ENCODE measurements at regions not wholly inside any gene's neighbourhood (a gene's known extent, or its start where the extent isn't known, plus 50 kb on each side); places are given as distances from the start of the nearest gene placed in this dataset.
A peak's percentile ranks its signal among the peaks of the same experiment; 100 is the strongest.

DNA sequence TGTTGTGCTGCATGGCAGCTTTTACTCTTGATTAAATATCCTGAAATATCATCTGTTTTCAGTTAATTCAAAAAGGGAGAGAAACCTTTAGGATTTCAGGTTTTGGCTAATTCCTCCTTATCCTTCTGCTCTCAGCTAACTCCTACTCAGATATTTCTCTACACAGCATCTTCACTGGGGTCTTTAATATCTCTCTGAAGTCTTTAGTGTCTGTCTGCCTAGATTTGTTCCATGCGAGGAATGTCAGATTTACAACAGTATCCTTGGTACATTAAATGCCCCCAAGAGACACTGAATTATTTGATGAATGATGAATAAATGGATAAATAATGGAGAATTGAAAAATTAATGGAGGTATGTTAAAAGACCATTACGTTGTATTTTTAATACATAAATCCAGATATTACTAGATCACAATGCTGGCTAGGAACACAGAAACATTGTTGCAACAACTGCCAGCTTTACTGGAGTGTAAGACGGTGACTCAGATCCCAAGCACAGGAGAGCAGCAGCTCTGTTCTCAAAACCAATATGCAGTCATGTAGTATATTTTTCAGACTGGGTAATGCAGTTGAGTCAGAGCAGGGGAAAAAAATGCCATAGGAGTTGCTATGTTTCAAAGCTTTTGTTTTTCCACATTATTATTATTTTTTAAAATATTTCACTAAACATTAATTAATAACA lies 388.0 kb upstream of the SYT4 start:
- no peak overlapping the region for H4K8ac ChIP-seq (ENCODE audit: low read depth, low read length)
- H3K36me3 ChIP-seq (ENCODE audit: control insufficient read depth in 1 of 2, insufficient read depth in 2 of 2, low read length in 2 of 2), result no peaks in the 10 kb centered on the region
- H2AK5ac ChIP-seq (ENCODE audit: low read length), result no peak overlapping the region
- no peaks in the 10 kb centered on the region for H3K4me1 ChIP-seq (ENCODE audit: control insufficient read depth in 1 of 2, insufficient read depth in 2 of 2, low read length in 2 of 2)
- H3K27ac ChIP-seq (ENCODE audit: low read depth, low read length), result peak overlapping the region; percentile 56
- no peak overlapping the region for H2BK12ac ChIP-seq (ENCODE audit: low read length)
- H3K23ac ChIP-seq (ENCODE audit: low read length), result no peak overlapping the region
- H2AFZ ChIP-seq (ENCODE audit: insufficient read depth, low read length, poor library complexity), result no peak overlapping the region
- no peaks in the 10 kb centered on the region for H3K27me3 ChIP-seq (ENCODE audit: insufficient read depth, low read length)
- no peak overlapping the region for H3K4me3 ChIP-seq (ENCODE audit: low read depth, low read length)
- no peak overlapping the region for H3K4ac ChIP-seq (ENCODE audit: low read depth, low read length)
- H3K18ac ChIP-seq (ENCODE audit: low read length), result no peak overlapping the region
- H3K79me2 ChIP-seq (ENCODE audit: control insufficient read depth, insufficient read depth, low read length, poor library complexity), result no peaks in the 10 kb centered on the region
- no peak overlapping the region for H3K9ac ChIP-seq (ENCODE audit: low read length)
- no peak overlapping the region for H2BK120ac ChIP-seq (ENCODE audit: insufficient read depth, low read length, poor library complexity)
- no peak overlapping the region for H2BK5ac ChIP-seq (ENCODE audit: low read depth, low read length, poor library complexity)
- peak; percentile 21 to 54 for DNase-seq
- H4K91ac ChIP-seq (ENCODE audit: low read depth, low read length), result no peak overlapping the region
- no peaks in the 10 kb centered on the region for H3K9me3 ChIP-seq (ENCODE audit: insufficient read depth, low read depth, low read length)
- WGBS (ENCODE audit: extremely low coverage, insufficient coverage, insufficient read length), result no CpG with 5 or more reads among the region's 3 CpGs
- H3K79me1 ChIP-seq (ENCODE audit: low read length), result peaks cover 1% of the 10 kb centered on the region
- no peak overlapping the region for H3K4me2 ChIP-seq (ENCODE audit: low read length)
- no peak overlapping the region for H4K12ac ChIP-seq (ENCODE audit: low read depth, low read length)
- H3K14ac ChIP-seq (ENCODE audit: low read length), result no peak overlapping the region

GRCh38 chr18:43668866-43669265 lies 391.6 kb upstream of the SYT4 start:
- no peaks in the 10 kb centered on the region for H3K4me1 ChIP-seq (ENCODE audit: control insufficient read depth in 1 of 2, insufficient read depth in 2 of 2, low read length in 2 of 2)
- no peaks in the 10 kb centered on the region for H3K79me2 ChIP-seq (ENCODE audit: control insufficient read depth, insufficient read depth, low read length, poor library complexity)
- H3K4ac ChIP-seq (ENCODE audit: low read depth, low read length), result no peak overlapping the region
- H2BK5ac ChIP-seq (ENCODE audit: low read depth, low read length, poor library complexity), result no peak overlapping the region
- H2AFZ ChIP-seq (ENCODE audit: insufficient read depth, low read length, poor library complexity), result no peak overlapping the region
- H3K9me3 ChIP-seq (ENCODE audit: insufficient read depth, low read depth, low read length), result no peaks in the 10 kb centered on the region
- H3K79me1 ChIP-seq (ENCODE audit: low read length), result no peaks in the 10 kb centered on the region
- H2AK5ac ChIP-seq (ENCODE audit: low read length), result no peak overlapping the region
- no peak overlapping the region for H3K4me2 ChIP-seq (ENCODE audit: low read length)
- H3K18ac ChIP-seq (ENCODE audit: low read length), result no peak overlapping the region
- H3K23ac ChIP-seq (ENCODE audit: low read length), result no peak overlapping the region
- H3K14ac ChIP-seq (ENCODE audit: low read length), result no peak overlapping the region
- H2BK120ac ChIP-seq (ENCODE audit: insufficient read depth, low read length, poor library complexity), result no peak overlapping the region
- no peaks in the 10 kb centered on the region for H3K36me3 ChIP-seq (ENCODE audit: control insufficient read depth in 1 of 2, insufficient read depth in 2 of 2, low read length in 2 of 2)
- WGBS (ENCODE audit: extremely low coverage, insufficient coverage, insufficient read length), result no CpG with 5 or more reads among the region's 4 CpGs
- no peak overlapping the region for H4K12ac ChIP-seq (ENCODE audit: low read depth, low read length)
- H3K27ac ChIP-seq (ENCODE audit: low read depth, low read length), result no peak overlapping the region
- H4K91ac ChIP-seq (ENCODE audit: low read depth, low read length), result no peak overlapping the region
- no peak overlapping the region for H4K8ac ChIP-seq (ENCODE audit: low read depth, low read length)
- no peak overlapping the region for H2BK12ac ChIP-seq (ENCODE audit: low read length)
- no peak for DNase-seq
- no peak overlapping the region for H3K4me3 ChIP-seq (ENCODE audit: low read depth, low read length)
- no peaks in the 10 kb centered on the region for H3K27me3 ChIP-seq (ENCODE audit: insufficient read depth, low read length)
- no peak overlapping the region for H3K9ac ChIP-seq (ENCODE audit: low read length)

GRCh38 chr18:43671431-43671830 lies 394.1 kb upstream of the SYT4 start:
- no peak overlapping the region for H3K27ac ChIP-seq (ENCODE audit: low read depth, low read length)
- no peak overlapping the region for H3K4ac ChIP-seq (ENCODE audit: low read depth, low read length)
- no peaks in the 10 kb centered on the region for H3K36me3 ChIP-seq (ENCODE audit: control insufficient read depth in 1 of 2, insufficient read depth in 2 of 2, low read length in 2 of 2)
- H2BK120ac ChIP-seq (ENCODE audit: insufficient read depth, low read length, poor library complexity), result no peak overlapping the region
- H3K79me2 ChIP-seq (ENCODE audit: control insufficient read depth, insufficient read depth, low read length, poor library complexity), result no peaks in the 10 kb centered on the region
- H4K91ac ChIP-seq (ENCODE audit: low read depth, low read length), result no peak overlapping the region
- no peaks in the 10 kb centered on the region for H3K27me3 ChIP-seq (ENCODE audit: insufficient read depth, low read length)
- H4K12ac ChIP-seq (ENCODE audit: low read depth, low read length), result no peak overlapping the region
- no peaks in the 10 kb centered on the region for H3K4me1 ChIP-seq (ENCODE audit: control insufficient read depth in 1 of 2, insufficient read depth in 2 of 2, low read length in 2 of 2)
- no peaks in the 10 kb centered on the region for H3K9me3 ChIP-seq (ENCODE audit: insufficient read depth, low read depth, low read length)
- H3K18ac ChIP-seq (ENCODE audit: low read length), result no peak overlapping the region
- WGBS (ENCODE audit: extremely low coverage, insufficient coverage, insufficient read length), result no CpG with 5 or more reads among the region's 1 CpG
- no peak overlapping the region for H3K23ac ChIP-seq (ENCODE audit: low read length)
- H3K14ac ChIP-seq (ENCODE audit: low read length), result no peak overlapping the region
- no peaks in the 10 kb centered on the region for H3K79me1 ChIP-seq (ENCODE audit: low read length)
- H2AFZ ChIP-seq (ENCODE audit: insufficient read depth, low read length, poor library complexity), result no peak overlapping the region
- H3K9ac ChIP-seq (ENCODE audit: low read length), result no peak overlapping the region
- no peak overlapping the region for H2BK12ac ChIP-seq (ENCODE audit: low read length)
- no peak overlapping the region for H3K4me2 ChIP-seq (ENCODE audit: low read length)
- DNase-seq, result no peak
- H4K8ac ChIP-seq (ENCODE audit: low read depth, low read length), result no peak overlapping the region
- no peak overlapping the region for H3K4me3 ChIP-seq (ENCODE audit: low read depth, low read length)
- H2AK5ac ChIP-seq (ENCODE audit: low read length), result no peak overlapping the region
- no peak overlapping the region for H2BK5ac ChIP-seq (ENCODE audit: low read depth, low read length, poor library complexity)

DNA sequence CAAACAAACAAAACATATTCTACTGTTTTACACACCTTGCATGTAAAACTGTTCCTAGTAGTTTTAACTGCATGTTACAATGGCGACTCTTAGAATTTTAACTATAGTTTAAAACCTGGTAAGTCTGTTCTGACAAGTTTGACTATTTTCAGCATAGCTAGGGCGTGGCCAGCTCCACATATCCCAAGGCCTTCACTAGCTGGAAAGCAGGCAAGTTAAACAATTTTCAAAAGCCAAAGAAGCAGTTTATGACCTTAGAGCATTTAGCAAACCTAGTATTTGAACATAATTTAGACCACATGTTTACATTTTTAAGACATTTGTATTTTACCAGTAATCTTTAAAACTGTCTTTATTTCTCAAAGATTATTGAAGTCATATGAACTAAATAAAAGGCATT lies 402.8 kb upstream of the SYT4 start:
- H2AK5ac ChIP-seq (ENCODE audit: low read length), result no peak overlapping the region
- no peak overlapping the region for H3K9ac ChIP-seq (ENCODE audit: low read length)
- no CpG with 5 or more reads among the region's 2 CpGs for WGBS (ENCODE audit: extremely low coverage, insufficient coverage, insufficient read length)
- peaks cover 6% of the 10 kb centered on the region for H3K79me1 ChIP-seq (ENCODE audit: low read length)
- no peak overlapping the region for H3K23ac ChIP-seq (ENCODE audit: low read length)
- no peaks in the 10 kb centered on the region for H3K79me2 ChIP-seq (ENCODE audit: control insufficient read depth, insufficient read depth, low read length, poor library complexity)
- no peak overlapping the region for H2BK120ac ChIP-seq (ENCODE audit: insufficient read depth, low read length, poor library complexity)
- no peak overlapping the region for H2AFZ ChIP-seq (ENCODE audit: insufficient read depth, low read length, poor library complexity)
- no peak for DNase-seq
- no peak overlapping the region for H4K8ac ChIP-seq (ENCODE audit: low read depth, low read length)
- no peaks in the 10 kb centered on the region for H3K36me3 ChIP-seq (ENCODE audit: control insufficient read depth in 1 of 2, insufficient read depth in 2 of 2, low read length in 2 of 2)
- no peak overlapping the region for H2BK5ac ChIP-seq (ENCODE audit: low read depth, low read length, poor library complexity)
- peaks cover 5 to 7% of the 10 kb centered on the region in 2 experiments for H3K4me1 ChIP-seq (ENCODE audit: control insufficient read depth in 1 of 2, insufficient read depth in 2 of 2, low read length in 2 of 2)
- H3K14ac ChIP-seq (ENCODE audit: low read length), result no peak overlapping the region
- H3K27me3 ChIP-seq (ENCODE audit: insufficient read depth, low read length), result no peaks in the 10 kb centered on the region
- H3K4me2 ChIP-seq (ENCODE audit: low read length), result no peak overlapping the region
- H2BK12ac ChIP-seq (ENCODE audit: low read length), result no peak overlapping the region
- H3K9me3 ChIP-seq (ENCODE audit: insufficient read depth, low read depth, low read length), result no peaks in the 10 kb centered on the region
- no peak overlapping the region for H4K12ac ChIP-seq (ENCODE audit: low read depth, low read length)
- H4K91ac ChIP-seq (ENCODE audit: low read depth, low read length), result no peak overlapping the region
- H3K18ac ChIP-seq (ENCODE audit: low read length), result no peak overlapping the region
- no peak overlapping the region for H3K4me3 ChIP-seq (ENCODE audit: low read depth, low read length)
- H3K27ac ChIP-seq (ENCODE audit: low read depth, low read length), result no peak overlapping the region
- no peak overlapping the region for H3K4ac ChIP-seq (ENCODE audit: low read depth, low read length)

Data from trophoblast cell (in vitro differentiated cells and primary cell).